ENCODE measurements at regions not wholly inside any gene's neighbourhood (a gene's known extent, or its start where the extent isn't known, plus 50 kb on each side); places are given as distances from the start of the nearest gene placed in this dataset.

DNA sequence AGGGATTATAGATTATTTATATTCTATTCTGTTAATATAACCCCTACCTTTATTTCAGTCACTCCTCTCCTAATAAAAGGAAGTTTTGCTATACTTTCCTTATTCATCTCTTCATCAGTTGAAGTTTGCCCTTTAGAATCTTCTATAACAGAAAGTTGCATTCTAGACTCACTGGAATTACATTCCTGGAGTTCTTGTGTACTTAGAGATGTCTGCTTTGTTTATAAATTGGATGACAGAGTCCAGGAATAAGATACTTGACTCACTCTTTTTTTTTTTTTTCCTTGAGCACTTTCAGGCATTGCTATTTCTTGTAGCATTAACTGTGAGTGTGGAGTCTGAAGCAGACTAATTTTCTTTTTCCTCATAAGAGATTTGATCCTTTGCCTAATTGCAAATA lies 640.8 kb downstream of the XPNPEP1 start:
- Histone ChIP-seq H3K9me2 (ENCODE audit: low read depth, low read length) (no peaks in the 10 kb centered on the region), H3K9ac (ENCODE audit: low read length) (no peak overlapping the region), H3K27me3 (ENCODE audit: insufficient read depth, low read length) (no peaks in the 10 kb centered on the region), H3F3A (ENCODE audit: insufficient read depth, low read length) (no peaks in the 10 kb centered on the region), H3K4me1 (ENCODE audit: insufficient read depth, low read length, severe bottlenecking) (no peaks in the 10 kb centered on the region), H3K4me2 (ENCODE audit: low read length) (no peak overlapping the region), H3K27ac (ENCODE audit: low read depth, low read length, poor library complexity, severe bottlenecking) (no peak overlapping the region), H3K36me3 (ENCODE audit: insufficient read depth, low read length) (no peaks in the 10 kb centered on the region), H3K4me3 (ENCODE audit: low read depth, low read length, poor library complexity, severe bottlenecking) (no peak overlapping the region), H4K20me1 (ENCODE audit: insufficient read depth, low read length) (no peaks in the 10 kb centered on the region), H3K9me3 (ENCODE audit: low read length) (no peaks in the 10 kb centered on the region), H3K79me2 (ENCODE audit: insufficient read depth, low read length) (no peaks in the 10 kb centered on the region), H2AFZ (ENCODE audit: low read length) (no peak overlapping the region)
- TF ChIP-seq, protein P1, sequence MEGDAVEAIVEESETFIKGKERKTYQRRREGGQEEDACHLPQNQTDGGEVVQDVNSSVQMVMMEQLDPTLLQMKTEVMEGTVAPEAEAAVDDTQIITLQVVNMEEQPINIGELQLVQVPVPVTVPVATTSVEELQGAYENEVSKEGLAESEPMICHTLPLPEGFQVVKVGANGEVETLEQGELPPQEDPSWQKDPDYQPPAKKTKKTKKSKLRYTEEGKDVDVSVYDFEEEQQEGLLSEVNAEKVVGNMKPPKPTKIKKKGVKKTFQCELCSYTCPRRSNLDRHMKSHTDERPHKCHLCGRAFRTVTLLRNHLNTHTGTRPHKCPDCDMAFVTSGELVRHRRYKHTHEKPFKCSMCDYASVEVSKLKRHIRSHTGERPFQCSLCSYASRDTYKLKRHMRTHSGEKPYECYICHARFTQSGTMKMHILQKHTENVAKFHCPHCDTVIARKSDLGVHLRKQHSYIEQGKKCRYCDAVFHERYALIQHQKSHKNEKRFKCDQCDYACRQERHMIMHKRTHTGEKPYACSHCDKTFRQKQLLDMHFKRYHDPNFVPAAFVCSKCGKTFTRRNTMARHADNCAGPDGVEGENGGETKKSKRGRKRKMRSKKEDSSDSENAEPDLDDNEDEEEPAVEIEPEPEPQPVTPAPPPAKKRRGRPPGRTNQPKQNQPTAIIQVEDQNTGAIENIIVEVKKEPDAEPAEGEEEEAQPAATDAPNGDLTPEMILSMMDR (IDR thresholded peaks at IDR 0.05; ENCODE audit: low read length) = no peak
- TF ChIP-seq EZH2 (IDR thresholded peaks at IDR 0.05; ENCODE audit: borderline replicate concordance, low read length) = no peak

DNA sequence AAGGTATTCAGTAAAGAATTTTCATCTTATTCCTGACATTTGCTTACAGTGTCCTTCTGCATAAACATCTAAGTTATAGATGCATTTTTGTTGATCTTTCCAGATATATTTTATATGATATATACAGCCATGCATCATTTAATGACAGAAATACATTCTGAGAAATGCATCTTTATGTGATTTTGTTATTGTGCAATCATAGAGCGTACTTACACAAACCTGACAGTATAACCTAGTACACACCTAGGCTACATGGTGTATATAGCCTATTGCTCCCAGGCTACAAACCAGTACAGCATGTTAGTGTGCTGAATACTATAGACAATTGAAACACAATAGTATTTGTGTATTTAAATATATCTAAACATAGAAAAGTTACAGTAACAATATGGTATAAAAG lies 642.0 kb downstream of the XPNPEP1 start:
- Histone ChIP-seq H3K4me1 (ENCODE audit: insufficient read depth, low read length, severe bottlenecking) (no peaks in the 10 kb centered on the region), H4K20me1 (ENCODE audit: insufficient read depth, low read length) (no peaks in the 10 kb centered on the region), H3K27ac (ENCODE audit: low read depth, low read length, poor library complexity, severe bottlenecking) (no peak overlapping the region), H3K79me2 (ENCODE audit: insufficient read depth, low read length) (no peaks in the 10 kb centered on the region), H3K27me3 (ENCODE audit: insufficient read depth, low read length) (no peaks in the 10 kb centered on the region), H3F3A (ENCODE audit: insufficient read depth, low read length) (no peaks in the 10 kb centered on the region), H3K36me3 (ENCODE audit: insufficient read depth, low read length) (no peaks in the 10 kb centered on the region), H3K4me2 (ENCODE audit: low read length) (no peak overlapping the region), H3K9ac (ENCODE audit: low read length) (no peak overlapping the region), H3K9me3 (ENCODE audit: low read length) (no peaks in the 10 kb centered on the region), H2AFZ (ENCODE audit: low read length) (no peak overlapping the region), H3K9me2 (ENCODE audit: low read depth, low read length) (no peaks in the 10 kb centered on the region), H3K4me3 (ENCODE audit: low read depth, low read length, poor library complexity, severe bottlenecking) (no peak overlapping the region)
- TF ChIP-seq, protein P1 (IDR thresholded peaks at IDR 0.05; ENCODE audit: low read length) = no peak
- TF ChIP-seq EZH2 (IDR thresholded peaks at IDR 0.05; ENCODE audit: borderline replicate concordance, low read length) = no peak

DNA sequence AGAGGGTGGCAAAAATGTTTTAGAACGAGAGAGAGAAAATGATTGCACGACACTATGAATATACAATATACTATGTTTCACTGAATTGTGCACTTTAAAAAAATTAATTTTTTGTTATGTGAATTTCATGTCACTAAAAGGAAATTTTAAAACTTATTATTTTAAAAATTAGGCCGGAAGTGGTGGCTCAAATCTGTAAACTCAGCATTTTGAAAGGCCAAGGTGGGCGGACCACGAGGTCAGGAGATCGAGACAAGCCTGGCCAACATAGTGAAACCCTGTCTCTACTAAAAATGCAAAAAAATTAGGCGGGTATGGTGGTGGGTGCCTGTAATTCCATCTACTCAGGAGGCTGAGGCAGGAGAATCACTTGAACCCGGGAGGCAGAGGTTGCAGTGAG lies 642.5 kb downstream of the XPNPEP1 start:
- H3K27ac ChIP-seq (ENCODE audit: low read depth, low read length, poor library complexity, severe bottlenecking) = no peak overlapping the region
- no peak overlapping the region for H3K9ac ChIP-seq (ENCODE audit: low read length)
- H3K36me3 ChIP-seq (ENCODE audit: insufficient read depth, low read length) = no peaks in the 10 kb centered on the region
- no peaks in the 10 kb centered on the region for H3F3A ChIP-seq (ENCODE audit: insufficient read depth, low read length)
- H3K4me1 ChIP-seq (ENCODE audit: insufficient read depth, low read length, severe bottlenecking) = no peaks in the 10 kb centered on the region
- H3K9me2 ChIP-seq (ENCODE audit: low read depth, low read length) = no peaks in the 10 kb centered on the region
- TF ChIP-seq EZH2 (IDR thresholded peaks at IDR 0.05; ENCODE audit: borderline replicate concordance, low read length) = no peak
- TF ChIP-seq, protein P1 (IDR thresholded peaks at IDR 0.05; ENCODE audit: low read length) = no peak
- no peak overlapping the region for H2AFZ ChIP-seq (ENCODE audit: low read length)
- H3K9me3 ChIP-seq (ENCODE audit: low read length) = no peaks in the 10 kb centered on the region
- H3K27me3 ChIP-seq (ENCODE audit: insufficient read depth, low read length) = no peaks in the 10 kb centered on the region
- no peaks in the 10 kb centered on the region for H4K20me1 ChIP-seq (ENCODE audit: insufficient read depth, low read length)
- no peaks in the 10 kb centered on the region for H3K79me2 ChIP-seq (ENCODE audit: insufficient read depth, low read length)
- H3K4me2 ChIP-seq (ENCODE audit: low read length) = no peak overlapping the region
- no peak overlapping the region for H3K4me3 ChIP-seq (ENCODE audit: low read depth, low read length, poor library complexity, severe bottlenecking)

Data from OCI-LY1 (cell line).